ENCODE measurements at regions not wholly inside any gene's neighbourhood (a gene's known extent, or its start where the extent isn't known, plus 50 kb on each side); places are given as distances from the start of the nearest gene placed in this dataset.

- TF ChIP-seq POLR2A (IDR thresholded peaks at IDR 0.05) (no peak), CTCF (IDR thresholded peaks at IDR 0.05) (no peak)
Observed at GRCh38 chr2:13698847-13699246, 933.7 kb upstream of the LRATD1 start.

All from body of pancreas (tissue), 4 donors.